PC-9 (cell line): ENCODE measurements at regions not wholly inside any gene's neighbourhood (a gene's known extent, or its start where the extent isn't known, plus 50 kb on each side); places are given as distances from the start of the nearest gene placed in this dataset.

ENCODE experiments used
- BruUV-seq: library from RNA; stranded (reverse); fragments of 400-500 nt; replicated peaks from 2 replicates; lab custom pipeline; 2021; lab: Mats Ljungman, UMichigan
- CTCF ChIA-PET: fragments of 300-600 bp; sonication (Branson Sonifier 250); formaldehyde crosslinking; loops from one replicate; lab custom pipeline; 2022; ENCODE audit warnings: antibody characterized with exemption; lab: Charles Lee
- POLR2A ChIA-PET: fragments of 300-600 bp; sonication (Branson Sonifier 250); formaldehyde crosslinking; loops from one replicate; lab custom pipeline; 2022; ENCODE audit warnings: antibody characterized with exemption; ENCODE audit not compliant: unreplicated experiment; lab: Charles Lee
- DNase-seq, 2 experiments: peaks; one replicate each; pipeline versions ENCODE4 v3.0.0 to v3.0.0-alpha.2; 2015 to 2022; ENCODE audit warnings: mixed read lengths in 1 of 2
- H2AFZ ChIP-seq: fragments of 200-600 bp; sonication (generic); 2 replicates; pipeline ENCODE4 v1.8.1; 2017; ENCODE audit warnings: antibody characterized with exemption
- H3F3A ChIP-seq: fragments of 200-600 bp; sonication (generic); 2 replicates; pipeline ENCODE4 v1.8.1; 2017; ENCODE audit warnings: antibody characterized with exemption, mild to moderate bottlenecking, low read depth; ENCODE audit not compliant: insufficient read depth
- H3K27ac ChIP-seq: fragments of 200-600 bp; sonication (generic); 2 replicates; pipeline ENCODE4 v1.6.1; 2016; ENCODE audit warnings: mixed run types
- H3K27me3 ChIP-seq: fragments of 200-600 bp; sonication (generic); 2 replicates; pipeline ENCODE4 v1.6.1; 2016; ENCODE audit warnings: low read depth, mixed run types; ENCODE audit not compliant: insufficient read depth
- H3K36me3 ChIP-seq: fragments of 200-600 bp; sonication (generic); 2 replicates; pipeline ENCODE4 v1.6.1; 2016; ENCODE audit warnings: low read depth, mixed run types
- H3K4me1 ChIP-seq: fragments of 200-600 bp; sonication (generic); replicated peaks from 2 replicates; pipeline ENCODE4 v1.6.1; 2016; ENCODE audit warnings: mixed run types; ENCODE audit not compliant: insufficient read depth
- H3K4me2 ChIP-seq: fragments of 200-600 bp; sonication (generic); 2 replicates; pipeline ENCODE4 v1.6.1; 2017; ENCODE audit warnings: mixed run types
- H3K4me3 ChIP-seq: fragments of 200-600 bp; sonication (generic); 2 replicates; pipeline ENCODE4 v1.6.1; 2016; ENCODE audit warnings: mixed run types
- H3K79me2 ChIP-seq: fragments of 200-600 bp; sonication (generic); 2 replicates; pipeline ENCODE4 v1.6.1; 2017; ENCODE audit warnings: low read depth, mixed run types
- H3K9me2 ChIP-seq: fragments of 200-600 bp; sonication (generic); 2 replicates; pipeline ENCODE4 v1.8.1; 2017; ENCODE audit warnings: mild to moderate bottlenecking; ENCODE audit not compliant: insufficient read depth
- H3K9me3 ChIP-seq: fragments of 200-600 bp; sonication (generic); 2 replicates; pipeline ENCODE4 v1.8.1; 2016; ENCODE audit warnings: low read depth; ENCODE audit not compliant: insufficient read depth
- H4K20me1 ChIP-seq: fragments of 200-600 bp; sonication (generic); 2 replicates; pipeline ENCODE4 v1.8.1; 2017; ENCODE audit not compliant: insufficient read depth
- EZH2 ChIP-seq: fragments of 200-600 bp; sonication (generic); IDR thresholded peaks from 2 replicates; pipeline ENCODE4 v1.8.0; 2017; ENCODE audit warnings: antibody characterized with exemption, low read depth
- intact Hi-C: fragments of 100-400 bp; cut with micrococcal nuclease; formaldehyde crosslinking; loops from one replicate; pipeline ENCODE4 v1.10.0; 2022; ENCODE audit not compliant: unreplicated experiment
- TF ChIP-seq, protein P1 (sequence below): fragments of 200-600 bp; sonication (generic); conservative IDR thresholded peaks from 2 replicates; pipeline ENCODE4 v1.6.1; 2017; ENCODE audit warnings: mixed run types, antibody characterized with exemption, mild to moderate bottlenecking, moderate library complexity

DNA sequence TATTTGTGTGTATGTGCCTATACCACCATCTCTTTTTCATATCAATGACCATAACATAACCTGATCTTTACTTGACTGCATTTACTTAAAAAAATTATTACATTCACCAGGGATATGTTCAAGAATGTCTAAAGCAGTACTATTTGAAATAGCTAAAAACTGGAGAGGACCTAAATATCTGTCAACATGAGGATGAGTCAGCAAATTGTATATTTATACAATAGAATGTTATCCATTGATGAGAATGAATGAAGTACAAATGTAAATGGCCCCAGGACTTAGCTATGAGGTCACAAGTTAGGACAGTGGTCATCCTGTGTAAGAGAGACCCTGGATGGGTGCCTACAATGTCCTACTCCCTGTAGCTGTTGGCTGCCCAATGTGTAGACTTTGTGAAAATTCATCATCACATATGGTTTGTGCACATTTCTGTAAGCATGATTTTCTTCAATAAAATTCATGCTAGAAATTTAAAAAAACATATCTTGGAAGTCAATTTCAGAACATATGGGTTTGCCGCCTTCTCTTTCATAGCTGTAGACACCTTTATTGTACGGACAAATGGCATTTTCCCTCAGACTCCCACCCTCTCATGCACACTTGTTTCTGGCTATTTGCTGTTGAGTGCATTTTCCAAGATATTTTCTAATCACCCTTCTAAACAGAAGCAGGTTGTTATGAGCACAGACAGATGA lies 202.4 kb downstream of the CDH26 start:
- POLR2A ChIA-PET: no interaction called here

DNA sequence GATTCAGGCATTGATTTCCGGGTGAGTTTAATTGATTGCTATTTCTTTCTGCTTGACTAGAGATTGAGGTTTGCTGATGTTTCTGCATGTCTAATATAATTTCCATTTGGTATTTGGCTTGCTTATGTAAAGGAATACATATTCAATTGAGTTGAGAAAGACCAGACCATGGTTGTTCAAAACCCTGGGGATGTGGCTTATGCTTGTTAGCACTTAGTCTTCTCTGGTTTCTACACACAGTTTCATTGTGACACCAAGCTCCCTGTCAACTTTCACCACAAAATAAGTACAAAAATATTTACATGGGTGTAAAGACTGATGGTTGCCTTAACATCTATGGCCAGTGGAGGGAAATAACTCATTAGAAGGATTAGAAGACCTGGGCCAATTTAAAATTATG lies 209.6 kb downstream of the CDH26 start:
- no TSS peak for BruUV-seq
- Histone ChIP-seq H3K9me2 (no peaks in the 10 kb centered on the region), H4K20me1 (no peaks in the 10 kb centered on the region), H3K9me3 (no peaks in the 10 kb centered on the region), H3K27me3 (peaks cover 85% of the 10 kb centered on the region), H3F3A (no peaks in the 10 kb centered on the region), H3K4me2 (no peak overlapping the region), H3K4me3 (no peak overlapping the region), H2AFZ (no peak overlapping the region), H3K36me3 (no peaks in the 10 kb centered on the region), H3K27ac (no peak overlapping the region), H3K79me2 (no peaks in the 10 kb centered on the region), H3K4me1 (no peaks in the 10 kb centered on the region)
- intact Hi-C loops: no loop called here
- CTCF ChIA-PET: no interaction called here
- no peak for TF ChIP-seq EZH2
- TF ChIP-seq, protein P1, sequence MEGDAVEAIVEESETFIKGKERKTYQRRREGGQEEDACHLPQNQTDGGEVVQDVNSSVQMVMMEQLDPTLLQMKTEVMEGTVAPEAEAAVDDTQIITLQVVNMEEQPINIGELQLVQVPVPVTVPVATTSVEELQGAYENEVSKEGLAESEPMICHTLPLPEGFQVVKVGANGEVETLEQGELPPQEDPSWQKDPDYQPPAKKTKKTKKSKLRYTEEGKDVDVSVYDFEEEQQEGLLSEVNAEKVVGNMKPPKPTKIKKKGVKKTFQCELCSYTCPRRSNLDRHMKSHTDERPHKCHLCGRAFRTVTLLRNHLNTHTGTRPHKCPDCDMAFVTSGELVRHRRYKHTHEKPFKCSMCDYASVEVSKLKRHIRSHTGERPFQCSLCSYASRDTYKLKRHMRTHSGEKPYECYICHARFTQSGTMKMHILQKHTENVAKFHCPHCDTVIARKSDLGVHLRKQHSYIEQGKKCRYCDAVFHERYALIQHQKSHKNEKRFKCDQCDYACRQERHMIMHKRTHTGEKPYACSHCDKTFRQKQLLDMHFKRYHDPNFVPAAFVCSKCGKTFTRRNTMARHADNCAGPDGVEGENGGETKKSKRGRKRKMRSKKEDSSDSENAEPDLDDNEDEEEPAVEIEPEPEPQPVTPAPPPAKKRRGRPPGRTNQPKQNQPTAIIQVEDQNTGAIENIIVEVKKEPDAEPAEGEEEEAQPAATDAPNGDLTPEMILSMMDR: no peak
- DNase-seq: no peak
- POLR2A ChIA-PET: no interaction called here

More for the DNA sequence above, 202.4 kb downstream of the CDH26 start:
- Histone ChIP-seq H3K9me3 (no peaks in the 10 kb centered on the region), H3K27me3 (peaks cover 57% of the 10 kb centered on the region), H3K9me2 (no peaks in the 10 kb centered on the region; the same call in 1 of the 2 replicates), H3K36me3 (no peaks in the 10 kb centered on the region), H3K79me2 (no peaks in the 10 kb centered on the region), H3K4me1 (no peaks in the 10 kb centered on the region), H3K4me3 (no peak overlapping the region), H2AFZ (no peak overlapping the region), H3F3A (no peaks in the 10 kb centered on the region), H4K20me1 (no peaks in the 10 kb centered on the region), H3K4me2 (no peak overlapping the region), H3K27ac (no peak overlapping the region)
- TF ChIP-seq, protein P1: no peak
- no peak for TF ChIP-seq EZH2
- DNase-seq: no peak
- intact Hi-C loops: no loop called here
- CTCF ChIA-PET: no interaction called here
- no TSS peak for BruUV-seq

DNA sequence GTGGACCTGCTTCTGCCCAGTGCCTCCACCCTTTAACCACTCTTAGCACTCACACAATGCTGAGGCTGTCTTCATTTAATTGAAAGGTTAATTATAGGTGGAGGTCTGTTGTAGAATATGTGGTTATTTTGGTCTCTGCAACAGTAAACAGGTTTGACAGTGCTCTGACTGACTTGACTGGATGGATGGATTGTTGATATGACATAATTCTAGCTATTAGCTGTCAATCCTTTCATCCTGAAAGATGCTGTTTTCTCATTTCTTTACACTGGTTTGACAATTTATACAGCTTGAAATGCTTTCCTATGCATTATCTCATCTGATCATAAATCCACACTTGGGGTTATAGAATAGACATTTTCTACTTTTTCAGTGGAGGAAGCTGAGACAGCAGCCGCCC lies 210.7 kb downstream of the CDH26 start:
- Histone ChIP-seq H3K4me1 (no peaks in the 10 kb centered on the region), H3K9me2 (no peaks in the 10 kb centered on the region), H3K27ac (no peak overlapping the region), H3K4me2 (no peak overlapping the region), H2AFZ (no peak overlapping the region), H3K27me3 (peaks cover 82% of the 10 kb centered on the region), H4K20me1 (no peaks in the 10 kb centered on the region), H3K36me3 (no peaks in the 10 kb centered on the region), H3K79me2 (no peaks in the 10 kb centered on the region), H3K9me3 (no peaks in the 10 kb centered on the region), H3K4me3 (no peak overlapping the region), H3F3A (no peaks in the 10 kb centered on the region)
- ChIA-PET POLR2A (no interaction called here), CTCF (no interaction called here)
- intact Hi-C loops: no loop called here
- BruUV-seq: no TSS peak
- TF ChIP-seq EZH2: no peak
- TF ChIP-seq, protein P1: no peak
- DNase-seq: no peak
